Lower leg skin (tissue), 3 donors: ENCODE measurements at regions not wholly inside any gene's neighbourhood (a gene's known extent, or its start where the extent isn't known, plus 50 kb on each side); places are given as distances from the start of the nearest gene placed in this dataset.

Source experiments
- POLR2A ChIP-seq, 2 donors: fragments of 450-650 bp; IDR thresholded peaks; one replicate each; pipeline ENCODE4 v1.6.1; 2016 to 2017; ENCODE audit warnings: antibody characterized with exemption in 2 of 2, mild to moderate bottlenecking in 1 of 2, moderate library complexity in 1 of 2
- TF ChIP-seq, protein P1 (sequence below), 3 donors: fragments of 450-650 bp; IDR thresholded peaks; one replicate each; pipeline ENCODE4 v1.5.1; 2016; ENCODE audit warnings: antibody characterized with exemption in 3 of 3, mild to moderate bottlenecking in 3 of 3, moderate library complexity in 2 of 3

DNA sequence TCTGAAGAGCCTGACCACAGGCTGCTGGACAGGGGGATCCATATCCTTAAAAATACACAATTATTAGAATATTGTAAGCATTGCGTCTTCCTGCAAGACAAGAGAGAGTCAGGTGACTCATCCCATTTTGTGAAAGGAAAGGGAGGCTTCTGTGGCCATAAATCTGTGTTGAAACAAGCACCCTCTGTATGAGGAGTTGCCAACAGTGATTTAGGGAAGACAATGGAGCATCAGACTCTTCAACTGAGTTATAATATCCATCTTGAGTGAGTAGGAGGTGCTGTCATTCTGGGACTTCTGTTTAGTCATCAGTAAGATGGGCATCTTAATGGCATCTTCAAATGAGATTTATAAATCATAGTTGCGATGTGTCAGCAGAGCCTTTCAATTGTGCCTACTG lies 554.5 kb downstream of the AACS start:
- no peak for TF ChIP-seq POLR2A (IDR thresholded peaks at IDR 0.05)
- TF ChIP-seq, protein P1, sequence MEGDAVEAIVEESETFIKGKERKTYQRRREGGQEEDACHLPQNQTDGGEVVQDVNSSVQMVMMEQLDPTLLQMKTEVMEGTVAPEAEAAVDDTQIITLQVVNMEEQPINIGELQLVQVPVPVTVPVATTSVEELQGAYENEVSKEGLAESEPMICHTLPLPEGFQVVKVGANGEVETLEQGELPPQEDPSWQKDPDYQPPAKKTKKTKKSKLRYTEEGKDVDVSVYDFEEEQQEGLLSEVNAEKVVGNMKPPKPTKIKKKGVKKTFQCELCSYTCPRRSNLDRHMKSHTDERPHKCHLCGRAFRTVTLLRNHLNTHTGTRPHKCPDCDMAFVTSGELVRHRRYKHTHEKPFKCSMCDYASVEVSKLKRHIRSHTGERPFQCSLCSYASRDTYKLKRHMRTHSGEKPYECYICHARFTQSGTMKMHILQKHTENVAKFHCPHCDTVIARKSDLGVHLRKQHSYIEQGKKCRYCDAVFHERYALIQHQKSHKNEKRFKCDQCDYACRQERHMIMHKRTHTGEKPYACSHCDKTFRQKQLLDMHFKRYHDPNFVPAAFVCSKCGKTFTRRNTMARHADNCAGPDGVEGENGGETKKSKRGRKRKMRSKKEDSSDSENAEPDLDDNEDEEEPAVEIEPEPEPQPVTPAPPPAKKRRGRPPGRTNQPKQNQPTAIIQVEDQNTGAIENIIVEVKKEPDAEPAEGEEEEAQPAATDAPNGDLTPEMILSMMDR (IDR thresholded peaks at IDR 0.05), result no peak
